DOHH2 (cell line): ENCODE measurements at regions not wholly inside any gene's neighbourhood (a gene's known extent, or its start where the extent isn't known, plus 50 kb on each side); places are given as distances from the start of the nearest gene placed in this dataset.

Source experiments
- H3F3A ChIP-seq: fragments of 200-600 bp; sonication (generic), shearing (Covaris generic); 2 replicates; pipeline ENCODE4 v1.6.0; 2016; ENCODE audit warnings: antibody characterized with exemption, mild to moderate bottlenecking; ENCODE audit not compliant: control insufficient read depth, insufficient read depth
- H3K27ac ChIP-seq: fragments of 200-600 bp; sonication (generic); 2 replicates; pipeline ENCODE4 v1.5.1; 2014; ENCODE audit warnings: low read depth, mild to moderate bottlenecking, low read length, moderate library complexity
- H3K27me3 ChIP-seq: fragments of 200-600 bp; sonication (generic); 2 replicates; pipeline ENCODE4 v1.6.1; 2014; ENCODE audit warnings: mild to moderate bottlenecking, low read length, mixed read lengths; ENCODE audit not compliant: control insufficient read depth
- H3K36me3 ChIP-seq: fragments of 200-600 bp; sonication (generic); 2 replicates; pipeline ENCODE4 v1.6.1; 2014; ENCODE audit warnings: mild to moderate bottlenecking, low read length, moderate library complexity, mixed read lengths; ENCODE audit not compliant: control insufficient read depth
- H3K4me1 ChIP-seq: fragments of 200-600 bp; sonication (generic); 2 replicates; pipeline ENCODE4 v1.6.1; 2014; ENCODE audit warnings: mild to moderate bottlenecking, low read length, mixed read lengths; ENCODE audit not compliant: control insufficient read depth
- H3K4me2 ChIP-seq: fragments of 200-600 bp; sonication (generic); 2 replicates; pipeline ENCODE4 v1.6.0; 2014; ENCODE audit warnings: mild to moderate bottlenecking, low read length, moderate library complexity
- H3K4me3 ChIP-seq: fragments of 200-600 bp; sonication (generic); 2 replicates; pipeline ENCODE4 v1.5.1; 2014; ENCODE audit warnings: mild to moderate bottlenecking, low read length, mixed read lengths
- H3K79me2 ChIP-seq: fragments of 200-600 bp; sonication (generic); 2 replicates; pipeline ENCODE4 v1.6.1; 2014; ENCODE audit warnings: mild to moderate bottlenecking, low read length, mixed read lengths; ENCODE audit not compliant: control insufficient read depth
- H3K9me2 ChIP-seq: fragments of 200-600 bp; sonication (generic); replicated peaks from 2 replicates; pipeline ENCODE4 v1.6.1; 2014; ENCODE audit warnings: mild to moderate bottlenecking, low read length, mixed read lengths; ENCODE audit not compliant: control insufficient read depth
- H3K9me3 ChIP-seq: fragments of 200-600 bp; sonication (generic); 2 replicates; pipeline ENCODE4 v1.6.1; 2014; ENCODE audit warnings: antibody characterized with exemption, low read length, mixed read lengths; ENCODE audit not compliant: control insufficient read depth, insufficient read depth
- H4K20me1 ChIP-seq: fragments of 200-600 bp; sonication (generic); 2 replicates; pipeline ENCODE4 v1.6.0; 2014; ENCODE audit warnings: low read depth, mild to moderate bottlenecking, antibody characterized with exemption, low read length, moderate library complexity; ENCODE audit not compliant: control insufficient read depth, insufficient read depth
- EZH2phosphoT487 ChIP-seq: fragments of 200-600 bp; sonication (generic); IDR thresholded peaks from 2 replicates; pipeline ENCODE4 v1.6.1; 2017; ENCODE audit warnings: borderline replicate concordance, mild to moderate bottlenecking, antibody characterized with exemption, low read length, moderate library complexity, mixed read lengths
- TF ChIP-seq, protein P1 (sequence below): fragments of 200-600 bp; sonication (generic); IDR thresholded peaks from one replicate; pipeline ENCODE4 v1.5.1; 2014; ENCODE audit warnings: antibody characterized with exemption, mild to moderate bottlenecking, low read depth, low read length; ENCODE audit not compliant: poor library complexity, severe bottlenecking

DNA sequence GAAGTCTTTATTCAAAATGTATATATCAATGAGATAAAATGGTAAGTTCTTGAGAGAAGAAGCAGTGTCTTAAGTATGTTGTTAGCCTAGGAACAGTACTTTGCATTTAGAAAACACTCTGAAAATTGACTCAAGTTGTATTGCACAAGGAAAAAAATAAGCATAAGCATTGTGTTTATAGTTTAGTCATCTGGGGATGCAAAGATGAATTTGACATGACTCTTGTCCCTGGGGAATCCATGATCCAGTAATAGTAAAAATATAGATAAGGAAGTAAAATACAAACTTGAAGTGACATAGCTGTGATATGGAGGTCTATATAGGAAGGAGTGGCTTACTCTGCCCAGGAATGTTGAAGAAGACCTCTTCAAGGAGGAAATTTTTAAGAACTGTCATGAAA is 185.0 kb upstream of the PTBP2 start:
- Histone ChIP-seq H4K20me1 (no peaks in the 10 kb centered on the region), H3K4me2 (no peak overlapping the region), H3K27ac (no peak overlapping the region), H3K9me3 (no peaks in the 10 kb centered on the region), H3K4me1 (no peaks in the 10 kb centered on the region), H3K27me3 (no peaks in the 10 kb centered on the region), H3F3A (no peaks in the 10 kb centered on the region), H3K79me2 (no peaks in the 10 kb centered on the region), H3K9me2 (no peaks in the 10 kb centered on the region), H3K36me3 (no peaks in the 10 kb centered on the region), H3K4me3 (no peak overlapping the region)
- TF ChIP-seq, protein P1, sequence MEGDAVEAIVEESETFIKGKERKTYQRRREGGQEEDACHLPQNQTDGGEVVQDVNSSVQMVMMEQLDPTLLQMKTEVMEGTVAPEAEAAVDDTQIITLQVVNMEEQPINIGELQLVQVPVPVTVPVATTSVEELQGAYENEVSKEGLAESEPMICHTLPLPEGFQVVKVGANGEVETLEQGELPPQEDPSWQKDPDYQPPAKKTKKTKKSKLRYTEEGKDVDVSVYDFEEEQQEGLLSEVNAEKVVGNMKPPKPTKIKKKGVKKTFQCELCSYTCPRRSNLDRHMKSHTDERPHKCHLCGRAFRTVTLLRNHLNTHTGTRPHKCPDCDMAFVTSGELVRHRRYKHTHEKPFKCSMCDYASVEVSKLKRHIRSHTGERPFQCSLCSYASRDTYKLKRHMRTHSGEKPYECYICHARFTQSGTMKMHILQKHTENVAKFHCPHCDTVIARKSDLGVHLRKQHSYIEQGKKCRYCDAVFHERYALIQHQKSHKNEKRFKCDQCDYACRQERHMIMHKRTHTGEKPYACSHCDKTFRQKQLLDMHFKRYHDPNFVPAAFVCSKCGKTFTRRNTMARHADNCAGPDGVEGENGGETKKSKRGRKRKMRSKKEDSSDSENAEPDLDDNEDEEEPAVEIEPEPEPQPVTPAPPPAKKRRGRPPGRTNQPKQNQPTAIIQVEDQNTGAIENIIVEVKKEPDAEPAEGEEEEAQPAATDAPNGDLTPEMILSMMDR = no peak
- no peak for TF ChIP-seq EZH2phosphoT487

DNA sequence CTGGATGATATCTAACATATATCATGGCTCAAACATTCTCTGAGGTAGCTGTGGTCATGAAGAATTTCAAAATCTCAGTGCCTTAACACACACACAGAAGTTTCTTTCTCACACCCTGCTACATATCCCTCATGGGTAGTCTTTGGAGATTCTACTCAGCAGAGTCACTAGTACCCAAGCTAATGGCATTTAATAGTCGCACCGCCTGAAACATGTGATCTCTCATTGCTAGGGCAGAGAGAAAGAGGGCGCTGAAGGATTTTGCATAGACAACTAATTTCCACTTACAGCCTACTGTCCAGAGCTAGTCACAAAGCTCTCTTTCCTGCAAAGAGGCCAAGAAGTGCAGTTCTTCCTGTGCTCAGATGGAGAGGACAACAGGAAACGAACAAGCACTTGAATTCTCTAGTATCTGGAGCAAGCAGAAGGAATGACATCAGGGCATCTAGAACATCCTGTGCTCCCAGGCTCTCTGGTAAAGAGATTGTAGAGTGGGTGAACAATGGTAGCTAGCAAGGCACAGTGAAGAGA is 183.4 kb upstream of the PTBP2 start:
- no peaks in the 10 kb centered on the region for H3K9me2 ChIP-seq
- H3K9me3 ChIP-seq = no peaks in the 10 kb centered on the region
- H3F3A ChIP-seq = no peaks in the 10 kb centered on the region
- no peaks in the 10 kb centered on the region for H3K36me3 ChIP-seq
- no peaks in the 10 kb centered on the region for H3K4me1 ChIP-seq
- no peak overlapping the region for H3K4me2 ChIP-seq
- no peak overlapping the region for H3K4me3 ChIP-seq
- TF ChIP-seq, protein P1 = no peak
- no peak for TF ChIP-seq EZH2phosphoT487
- no peaks in the 10 kb centered on the region for H3K27me3 ChIP-seq
- H3K79me2 ChIP-seq = no peaks in the 10 kb centered on the region
- no peak overlapping the region for H3K27ac ChIP-seq
- H4K20me1 ChIP-seq = no peaks in the 10 kb centered on the region

- Histone ChIP-seq H3K9me2 (no peaks in the 10 kb centered on the region), H3F3A (no peaks in the 10 kb centered on the region), H3K4me2 (no peak overlapping the region), H3K36me3 (no peaks in the 10 kb centered on the region), H3K9me3 (no peaks in the 10 kb centered on the region), H3K4me3 (no peak overlapping the region), H4K20me1 (no peaks in the 10 kb centered on the region), H3K27ac (no peak overlapping the region), H3K27me3 (no peaks in the 10 kb centered on the region), H3K4me1 (no peaks in the 10 kb centered on the region), H3K79me2 (no peaks in the 10 kb centered on the region)
- TF ChIP-seq EZH2phosphoT487 = no peak
- TF ChIP-seq, protein P1 = no peak
Observed at GRCh38 chr1:96538883-96539282, 182.7 kb upstream of the PTBP2 start.
